ENCODE measurements at regions not wholly inside any gene's neighbourhood (a gene's known extent, or its start where the extent isn't known, plus 50 kb on each side); places are given as distances from the start of the nearest gene placed in this dataset.

GRCh38 chr14:56419750-56420149 lies 159.8 kb upstream of the TMEM260 start:
- ATAC-seq (ENCODE audit: insufficient read depth, low read depth): no peak

GRCh38 chr14:56422221-56422620 lies 157.4 kb upstream of the TMEM260 start:
- no peak overlapping the region for H3K4me3 ChIP-seq (ENCODE audit: low read depth in 1 of 2, low read length in 2 of 2)
- no peak for TF ChIP-seq EZH2 (IDR thresholded peaks at IDR 0.05; ENCODE audit: borderline replicate concordance, low read depth, low read length, severe bottlenecking)
- TF ChIP-seq CTCF (IDR thresholded peaks at IDR 0.05; ENCODE audit: borderline replicate concordance, extremely low read depth, low read length, poor library complexity, severe bottlenecking): no peak
- H3K9me3 ChIP-seq (ENCODE audit: insufficient read depth, low read length, severe bottlenecking): no peaks in the 10 kb centered on the region
- no peak overlapping the region for H3K4me2 ChIP-seq (ENCODE audit: insufficient read depth, low read length)
- ATAC-seq (ENCODE audit: insufficient read depth, low read depth): no peak
- DNase-seq: no peak
- H4K20me1 ChIP-seq (ENCODE audit: insufficient read depth, low read length): no peaks in the 10 kb centered on the region
- H3K4me1 ChIP-seq (ENCODE audit: insufficient read depth, low read length): peaks cover 33% of the 10 kb centered on the region
- no peaks in the 10 kb centered on the region for H3K79me2 ChIP-seq (ENCODE audit: insufficient read depth, low read length)
- no peak overlapping the region for H3K27ac ChIP-seq (ENCODE audit: low read length)
- H2AFZ ChIP-seq (ENCODE audit: low read depth, low read length): no peak overlapping the region
- H3K36me3 ChIP-seq (ENCODE audit: insufficient read depth, low read length): no peaks in the 10 kb centered on the region
- H3K9ac ChIP-seq (ENCODE audit: low read depth, low read length): no peak overlapping the region
- H3K27me3 ChIP-seq (ENCODE audit: insufficient read depth, low read length, poor library complexity): no peaks in the 10 kb centered on the region

More at GRCh38 chr14:56419750-56420149, 159.8 kb upstream of the TMEM260 start:
- H3K4me1 ChIP-seq (ENCODE audit: insufficient read depth, low read length): peaks cover 40% of the 10 kb centered on the region
- H3K27ac ChIP-seq (ENCODE audit: low read length): no peak overlapping the region
- no peak overlapping the region for H3K4me2 ChIP-seq (ENCODE audit: insufficient read depth, low read length)
- no peak overlapping the region for H2AFZ ChIP-seq (ENCODE audit: low read depth, low read length)
- H3K4me3 ChIP-seq (ENCODE audit: low read depth in 1 of 2, low read length in 2 of 2): no peak overlapping the region
- H3K9ac ChIP-seq (ENCODE audit: low read depth, low read length): no peak overlapping the region
- H3K36me3 ChIP-seq (ENCODE audit: insufficient read depth, low read length): no peaks in the 10 kb centered on the region
- H3K9me3 ChIP-seq (ENCODE audit: insufficient read depth, low read length, severe bottlenecking): no peaks in the 10 kb centered on the region
- no peak for DNase-seq
- no peaks in the 10 kb centered on the region for H3K79me2 ChIP-seq (ENCODE audit: insufficient read depth, low read length)
- TF ChIP-seq EZH2 (IDR thresholded peaks at IDR 0.05; ENCODE audit: borderline replicate concordance, low read depth, low read length, severe bottlenecking) (no peak), CTCF (IDR thresholded peaks at IDR 0.05; ENCODE audit: borderline replicate concordance, extremely low read depth, low read length, poor library complexity, severe bottlenecking) (no peak)
- H3K27me3 ChIP-seq (ENCODE audit: insufficient read depth, low read length, poor library complexity): no peaks in the 10 kb centered on the region
- no peaks in the 10 kb centered on the region for H4K20me1 ChIP-seq (ENCODE audit: insufficient read depth, low read length)

DNA sequence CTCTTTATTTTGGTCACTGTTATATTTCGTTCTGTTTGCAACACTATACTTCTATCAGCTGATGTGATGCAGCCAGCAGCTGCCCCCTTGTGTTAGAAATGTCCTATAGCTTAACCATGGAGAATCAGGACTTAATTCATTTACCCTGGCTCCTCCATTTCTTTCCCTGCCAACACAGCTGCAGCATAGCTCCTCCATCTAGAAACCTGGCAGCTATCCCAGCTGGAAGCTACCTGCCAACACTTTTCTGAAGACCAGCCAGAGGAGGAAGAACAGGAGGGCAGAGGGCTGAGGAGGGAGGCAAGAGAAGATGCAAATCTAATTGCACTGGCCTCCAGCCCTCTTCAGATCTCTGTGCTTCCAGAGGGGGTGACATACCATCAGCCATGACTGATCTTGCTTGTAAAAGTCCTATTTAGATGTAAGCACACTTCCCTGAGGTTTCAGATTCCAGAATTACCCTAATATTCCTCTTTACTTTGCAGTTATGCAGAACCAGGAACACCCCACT lies 156.8 kb upstream of the TMEM260 start:
- Histone ChIP-seq H3K4me2 (ENCODE audit: insufficient read depth, low read length) (peak overlapping the region; percentile 50), H3K27ac (ENCODE audit: low read length) (peak overlapping the region; percentile 54), H4K20me1 (ENCODE audit: insufficient read depth, low read length) (no peaks in the 10 kb centered on the region), H2AFZ (ENCODE audit: low read depth, low read length) (peak overlapping the region; percentile 36; the same call in 1 of the 2 replicates), H3K27me3 (ENCODE audit: insufficient read depth, low read length, poor library complexity) (no peaks in the 10 kb centered on the region), H3K4me1 (ENCODE audit: insufficient read depth, low read length) (peaks cover 29% of the 10 kb centered on the region), H3K9ac (ENCODE audit: low read depth, low read length) (no peak overlapping the region), H3K4me3 (ENCODE audit: low read depth in 1 of 2, low read length in 2 of 2) (no peak overlapping the region), H3K9me3 (ENCODE audit: insufficient read depth, low read length, severe bottlenecking) (no peaks in the 10 kb centered on the region), H3K36me3 (ENCODE audit: insufficient read depth, low read length) (no peaks in the 10 kb centered on the region), H3K79me2 (ENCODE audit: insufficient read depth, low read length) (no peaks in the 10 kb centered on the region)
- TF ChIP-seq EZH2 (IDR thresholded peaks at IDR 0.05; ENCODE audit: borderline replicate concordance, low read depth, low read length, severe bottlenecking): no peak
- peak; percentile 89 for TF ChIP-seq CTCF (IDR thresholded peaks at IDR 0.05; ENCODE audit: borderline replicate concordance, extremely low read depth, low read length, poor library complexity, severe bottlenecking)
- ATAC-seq (ENCODE audit: insufficient read depth, low read depth) (peak; percentile 78), DNase-seq (peak; percentile 62)

Measured in DND-41 (cell line).